GM12872 (cell line): ENCODE measurements at regions not wholly inside any gene's neighbourhood (a gene's known extent, or its start where the extent isn't known, plus 50 kb on each side); places are given as distances from the start of the nearest gene placed in this dataset.

ENCODE experiments used
- TF ChIP-seq, protein P1 (sequence below): IDR thresholded peaks from 3 replicates; pipeline ENCODE4 v1.5.1; 2011; ENCODE audit warnings: low read depth, mild to moderate bottlenecking, low read length, moderate library complexity; ENCODE audit not compliant: insufficient read depth

- TF ChIP-seq, protein P1, sequence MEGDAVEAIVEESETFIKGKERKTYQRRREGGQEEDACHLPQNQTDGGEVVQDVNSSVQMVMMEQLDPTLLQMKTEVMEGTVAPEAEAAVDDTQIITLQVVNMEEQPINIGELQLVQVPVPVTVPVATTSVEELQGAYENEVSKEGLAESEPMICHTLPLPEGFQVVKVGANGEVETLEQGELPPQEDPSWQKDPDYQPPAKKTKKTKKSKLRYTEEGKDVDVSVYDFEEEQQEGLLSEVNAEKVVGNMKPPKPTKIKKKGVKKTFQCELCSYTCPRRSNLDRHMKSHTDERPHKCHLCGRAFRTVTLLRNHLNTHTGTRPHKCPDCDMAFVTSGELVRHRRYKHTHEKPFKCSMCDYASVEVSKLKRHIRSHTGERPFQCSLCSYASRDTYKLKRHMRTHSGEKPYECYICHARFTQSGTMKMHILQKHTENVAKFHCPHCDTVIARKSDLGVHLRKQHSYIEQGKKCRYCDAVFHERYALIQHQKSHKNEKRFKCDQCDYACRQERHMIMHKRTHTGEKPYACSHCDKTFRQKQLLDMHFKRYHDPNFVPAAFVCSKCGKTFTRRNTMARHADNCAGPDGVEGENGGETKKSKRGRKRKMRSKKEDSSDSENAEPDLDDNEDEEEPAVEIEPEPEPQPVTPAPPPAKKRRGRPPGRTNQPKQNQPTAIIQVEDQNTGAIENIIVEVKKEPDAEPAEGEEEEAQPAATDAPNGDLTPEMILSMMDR = no peak
These were observed 93.7 kb upstream of the CAV2 start for GRCh38 chr7:116405810-116406209.

- TF ChIP-seq, protein P1 = no peak
These were observed 92.4 kb upstream of the CAV2 start for GRCh38 chr7:116407165-116407564.

- TF ChIP-seq, protein P1 = no peak
These were observed 91.4 kb upstream of the CAV2 start for GRCh38 chr7:116408166-116408565.

GRCh38 chr7:116417593-116418345, 81.8 kb upstream of the CAV2 start:
- TF ChIP-seq, protein P1 = no peak

GRCh38 chr7:116418524-116418923, 81.0 kb upstream of the CAV2 start:
- TF ChIP-seq, protein P1 = no peak

DNA sequence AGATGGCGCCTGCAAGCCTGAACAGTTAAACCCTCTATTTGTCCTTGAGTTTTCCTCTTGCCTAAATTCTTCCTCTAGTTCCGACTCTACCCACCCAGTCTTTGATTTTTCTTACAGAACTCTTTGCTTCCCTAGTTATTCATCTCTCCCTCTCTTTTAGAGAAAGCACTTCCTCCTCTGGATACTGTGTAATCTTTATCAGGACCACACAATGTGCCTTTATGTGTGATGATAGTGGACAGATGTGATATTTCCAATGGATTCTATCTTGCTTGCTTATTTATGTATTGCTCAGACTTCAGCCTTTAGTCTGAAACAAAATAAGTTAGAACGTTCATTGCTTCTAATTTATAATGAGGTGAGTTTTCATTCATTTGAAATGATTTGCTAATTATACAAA, 79.5 kb upstream of the CAV2 start:
- TF ChIP-seq, protein P1 = no peak

DNA sequence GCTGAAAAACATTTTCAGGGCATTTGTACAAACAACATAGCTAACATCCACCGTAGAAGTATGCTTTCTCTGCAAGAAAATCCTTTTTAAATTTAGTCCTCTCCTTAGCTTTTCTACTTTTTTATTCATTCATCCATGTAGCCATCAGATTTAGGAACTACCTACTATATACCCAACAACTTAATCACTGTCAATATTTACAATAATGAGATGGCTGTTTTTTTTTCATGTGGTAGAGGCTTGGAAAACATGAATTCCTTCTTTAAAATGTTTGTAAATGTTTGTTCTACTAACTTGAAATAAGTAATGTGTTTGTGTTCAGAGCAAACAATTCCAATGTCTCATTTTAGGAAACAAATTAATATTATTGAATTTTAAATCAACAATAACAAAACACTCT, 78.2 kb upstream of the CAV2 start:
- TF ChIP-seq, protein P1 = no peak
